ENCODE measurements at regions not wholly inside any gene's neighbourhood (a gene's known extent, or its start where the extent isn't known, plus 50 kb on each side); places are given as distances from the start of the nearest gene placed in this dataset.

DNA sequence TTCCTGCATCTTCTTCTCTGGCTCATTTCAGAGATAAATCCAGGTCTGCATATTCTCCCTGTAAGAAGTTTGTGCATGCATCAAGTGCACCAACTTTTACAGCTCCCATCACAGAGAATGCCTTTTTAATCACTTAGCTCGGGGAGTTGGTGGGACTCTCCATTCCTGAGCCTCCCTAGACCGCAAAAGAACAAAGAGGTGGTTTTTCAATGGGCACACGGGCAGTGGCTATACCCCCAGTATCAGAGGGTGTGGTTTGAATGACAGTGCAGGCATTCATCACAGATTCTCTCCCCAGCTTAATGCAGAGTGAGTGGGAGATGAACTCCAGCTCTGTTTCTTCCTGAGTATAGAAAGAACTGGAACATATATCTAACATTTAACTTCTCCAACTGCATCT, 264.7 kb upstream of the NR4A3 start:
- no peak for TF ChIP-seq CTCF (IDR thresholded peaks at IDR 0.05; ENCODE audit: low read depth, low read length, missing control alignments)
- H3K27me3 ChIP-seq (replicated peaks) = no peaks in the 10 kb centered on the region
- no peak for DNase-seq
- H3K36me3 ChIP-seq (replicated peaks) = no peaks in the 10 kb centered on the region
- in situ Hi-C loops (cut with HindIII; ENCODE audit: low pct_ligation_motif_present, low sequenced_read_pairs) = no loop called here
- H3K4me3 ChIP-seq (ENCODE audit: low read depth, low read length) = no peak overlapping the region
- no peak overlapping the region for H3K27ac ChIP-seq

DNA sequence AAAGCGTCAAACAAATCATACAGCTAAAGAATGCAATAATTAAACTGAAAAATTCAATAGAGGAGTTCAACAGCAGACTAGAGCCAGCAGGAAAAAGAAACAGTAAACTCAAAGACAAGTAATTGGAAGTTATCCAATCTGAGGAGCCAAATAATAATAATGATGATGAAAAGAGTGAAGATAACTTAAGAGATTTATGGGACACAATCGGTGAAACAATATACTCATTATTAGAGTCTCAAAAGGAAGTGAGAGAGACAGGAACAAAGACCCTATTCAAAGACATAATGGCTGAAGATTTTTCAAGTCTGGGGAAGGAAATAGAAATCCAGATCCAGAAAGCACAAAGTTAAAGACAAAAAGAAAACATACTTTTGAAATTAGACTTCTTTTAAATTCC, 263.9 kb upstream of the NR4A3 start:
- Histone ChIP-seq H3K4me3 (ENCODE audit: low read depth, low read length) (no peak overlapping the region), H3K27me3 (replicated peaks) (no peaks in the 10 kb centered on the region), H3K27ac (no peak overlapping the region), H3K36me3 (replicated peaks) (no peaks in the 10 kb centered on the region)
- in situ Hi-C loops (cut with HindIII; ENCODE audit: low pct_ligation_motif_present, low sequenced_read_pairs) = no loop called here
- TF ChIP-seq CTCF (IDR thresholded peaks at IDR 0.05; ENCODE audit: low read depth, low read length, missing control alignments) = no peak
- no peak for DNase-seq

DNA sequence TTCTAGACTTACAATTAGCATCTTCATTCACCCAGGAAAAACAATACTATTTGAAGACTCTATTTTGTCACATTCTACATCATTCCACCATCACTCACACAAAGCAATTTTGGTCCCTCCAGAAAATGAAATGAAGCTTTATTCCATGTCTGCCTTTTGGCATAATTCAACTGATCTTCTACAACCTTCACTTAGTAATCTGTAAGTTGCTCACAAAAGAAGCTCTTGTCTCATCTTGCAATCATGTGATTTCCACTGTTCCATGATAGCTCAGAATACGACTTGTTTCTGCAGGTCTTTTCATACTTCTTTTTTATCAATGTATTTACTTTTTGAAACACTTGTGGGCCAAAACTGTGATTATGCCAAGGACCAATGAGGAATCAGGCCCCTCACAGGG, 261.9 kb upstream of the NR4A3 start:
- no peak for DNase-seq
- no peak overlapping the region for H3K4me3 ChIP-seq (ENCODE audit: low read depth, low read length)
- in situ Hi-C loops (cut with HindIII; ENCODE audit: low pct_ligation_motif_present, low sequenced_read_pairs) = no loop called here
- H3K36me3 ChIP-seq (replicated peaks) = no peaks in the 10 kb centered on the region
- no peak overlapping the region for H3K27ac ChIP-seq
- TF ChIP-seq CTCF (IDR thresholded peaks at IDR 0.05; ENCODE audit: low read depth, low read length, missing control alignments) = no peak
- H3K27me3 ChIP-seq (replicated peaks) = no peaks in the 10 kb centered on the region

- in situ Hi-C loops (cut with HindIII; ENCODE audit: low pct_ligation_motif_present, low sequenced_read_pairs) = no loop called here
- no peak overlapping the region for H3K27ac ChIP-seq
Observed at GRCh38 chr9:99560561-99560960, 261.1 kb upstream of the NR4A3 start.

GRCh38 chr9:99561509-99561917, 260.2 kb upstream of the NR4A3 start:
- Histone ChIP-seq H3K4me3 (ENCODE audit: low read depth, low read length) (no peak overlapping the region), H3K36me3 (replicated peaks) (no peaks in the 10 kb centered on the region), H3K27ac (no peak overlapping the region), H3K27me3 (replicated peaks) (no peaks in the 10 kb centered on the region)
- TF ChIP-seq CTCF (IDR thresholded peaks at IDR 0.05; ENCODE audit: low read depth, low read length, missing control alignments) = no peak
- DNase-seq = no peak
- in situ Hi-C loops (cut with HindIII; ENCODE audit: low pct_ligation_motif_present, low sequenced_read_pairs) = no loop called here

More at GRCh38 chr9:99560561-99560960, 261.1 kb upstream of the NR4A3 start:
- H3K36me3 ChIP-seq (replicated peaks) = no peaks in the 10 kb centered on the region
- no peak overlapping the region for H3K4me3 ChIP-seq (ENCODE audit: low read depth, low read length)
- H3K27me3 ChIP-seq (replicated peaks) = no peaks in the 10 kb centered on the region
- TF ChIP-seq CTCF (IDR thresholded peaks at IDR 0.05; ENCODE audit: low read depth, low read length, missing control alignments) = no peak
- DNase-seq = no peak

- in situ Hi-C loops (cut with HindIII; ENCODE audit: low pct_ligation_motif_present, low sequenced_read_pairs) = no loop called here
- no peak overlapping the region for H3K27ac ChIP-seq
- H3K36me3 ChIP-seq (replicated peaks) = no peaks in the 10 kb centered on the region
- TF ChIP-seq CTCF (IDR thresholded peaks at IDR 0.05; ENCODE audit: low read depth, low read length, missing control alignments) = no peak
- H3K4me3 ChIP-seq (ENCODE audit: low read depth, low read length) = no peak overlapping the region
- H3K27me3 ChIP-seq (replicated peaks) = no peaks in the 10 kb centered on the region
- no peak for DNase-seq
Observed at GRCh38 chr9:99561961-99562565, 259.6 kb upstream of the NR4A3 start.

Measured in brain microvascular endothelial cell (primary cell).